ENCODE measurements at regions not wholly inside any gene's neighbourhood (a gene's known extent, or its start where the extent isn't known, plus 50 kb on each side); places are given as distances from the start of the nearest gene placed in this dataset.
"Not testable (repeated sequence)": the region's sequence is repeated elsewhere in the genome, so short reads cannot be mapped to it uniquely, and the experiment has no call there.

DNA sequence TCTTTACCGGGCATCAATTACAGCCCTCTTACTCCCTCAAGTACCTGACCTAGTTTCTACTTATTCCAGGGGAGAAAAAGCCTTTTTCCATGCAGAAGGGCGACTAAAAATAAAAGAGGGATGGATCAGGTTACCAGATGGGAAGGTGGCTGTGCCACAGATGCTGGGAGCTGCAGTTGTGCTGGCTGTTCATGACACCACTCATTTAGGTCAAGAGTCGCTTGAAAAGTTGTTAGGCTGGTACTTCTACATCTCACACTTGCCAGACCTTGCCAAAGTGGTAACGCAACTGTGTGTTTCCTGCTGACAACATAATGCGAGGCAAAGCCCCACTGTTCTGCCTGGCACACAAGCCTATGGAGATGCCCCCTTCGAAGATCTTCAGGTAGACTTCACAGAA is 148.4 kb upstream of the FGF16 start:
- no peak overlapping the region for H3K4me3 ChIP-seq (ENCODE audit: low read depth, low read length)
- TF ChIP-seq, protein P1, sequence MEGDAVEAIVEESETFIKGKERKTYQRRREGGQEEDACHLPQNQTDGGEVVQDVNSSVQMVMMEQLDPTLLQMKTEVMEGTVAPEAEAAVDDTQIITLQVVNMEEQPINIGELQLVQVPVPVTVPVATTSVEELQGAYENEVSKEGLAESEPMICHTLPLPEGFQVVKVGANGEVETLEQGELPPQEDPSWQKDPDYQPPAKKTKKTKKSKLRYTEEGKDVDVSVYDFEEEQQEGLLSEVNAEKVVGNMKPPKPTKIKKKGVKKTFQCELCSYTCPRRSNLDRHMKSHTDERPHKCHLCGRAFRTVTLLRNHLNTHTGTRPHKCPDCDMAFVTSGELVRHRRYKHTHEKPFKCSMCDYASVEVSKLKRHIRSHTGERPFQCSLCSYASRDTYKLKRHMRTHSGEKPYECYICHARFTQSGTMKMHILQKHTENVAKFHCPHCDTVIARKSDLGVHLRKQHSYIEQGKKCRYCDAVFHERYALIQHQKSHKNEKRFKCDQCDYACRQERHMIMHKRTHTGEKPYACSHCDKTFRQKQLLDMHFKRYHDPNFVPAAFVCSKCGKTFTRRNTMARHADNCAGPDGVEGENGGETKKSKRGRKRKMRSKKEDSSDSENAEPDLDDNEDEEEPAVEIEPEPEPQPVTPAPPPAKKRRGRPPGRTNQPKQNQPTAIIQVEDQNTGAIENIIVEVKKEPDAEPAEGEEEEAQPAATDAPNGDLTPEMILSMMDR (IDR thresholded peaks at IDR 0.05; ENCODE audit: low read depth, low read length, missing control alignments) = no peak
- DNase-seq (ENCODE audit: low read depth) = no peak

DNA sequence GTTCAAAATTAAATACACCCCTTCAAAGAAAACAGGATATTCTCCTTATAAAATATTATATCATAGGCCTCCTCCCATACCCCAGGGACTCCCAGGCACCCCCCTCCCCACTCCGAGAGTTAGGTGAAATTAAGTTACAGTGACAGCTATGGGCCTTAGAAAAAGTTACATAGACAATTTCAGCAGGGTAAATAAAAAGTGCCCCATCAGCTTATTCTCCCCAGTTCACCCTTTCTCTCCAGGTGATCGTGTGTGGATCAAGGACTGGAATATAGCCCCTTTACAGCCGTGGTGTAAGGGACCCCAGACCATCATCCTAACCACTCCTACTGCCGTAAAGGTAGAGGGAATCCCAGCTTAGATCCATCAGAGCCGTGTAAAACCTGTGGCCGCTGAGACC is 147.6 kb upstream of the FGF16 start:
- no peak for DNase-seq (ENCODE audit: low read depth)
- H3K4me3 ChIP-seq (ENCODE audit: low read depth, low read length) = no peak overlapping the region
- TF ChIP-seq, protein P1 (IDR thresholded peaks at IDR 0.05; ENCODE audit: low read depth, low read length, missing control alignments) = no peak

DNA sequence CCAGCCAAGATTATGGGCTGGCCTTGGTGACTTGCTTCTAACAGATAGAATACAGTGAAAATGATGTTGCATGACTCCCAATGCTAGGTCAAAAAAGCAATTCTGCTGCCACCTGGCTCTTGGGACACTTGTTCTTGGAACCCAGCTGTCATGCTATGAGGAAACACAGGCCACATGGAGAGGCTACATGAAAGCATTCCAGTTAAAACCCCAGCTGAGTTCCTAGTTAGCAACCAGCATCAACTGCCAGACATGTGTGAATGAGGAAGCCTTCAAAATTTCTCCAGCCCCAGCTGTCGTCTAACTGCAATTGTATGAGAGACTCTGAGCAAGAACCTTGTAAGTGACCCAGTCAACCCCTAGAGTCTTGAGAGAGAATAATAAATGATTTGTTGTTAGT is 105.2 kb upstream of the FGF16 start:
- TF ChIP-seq, protein P1 (IDR thresholded peaks at IDR 0.05; ENCODE audit: low read depth, low read length, missing control alignments) = no peak

DNA sequence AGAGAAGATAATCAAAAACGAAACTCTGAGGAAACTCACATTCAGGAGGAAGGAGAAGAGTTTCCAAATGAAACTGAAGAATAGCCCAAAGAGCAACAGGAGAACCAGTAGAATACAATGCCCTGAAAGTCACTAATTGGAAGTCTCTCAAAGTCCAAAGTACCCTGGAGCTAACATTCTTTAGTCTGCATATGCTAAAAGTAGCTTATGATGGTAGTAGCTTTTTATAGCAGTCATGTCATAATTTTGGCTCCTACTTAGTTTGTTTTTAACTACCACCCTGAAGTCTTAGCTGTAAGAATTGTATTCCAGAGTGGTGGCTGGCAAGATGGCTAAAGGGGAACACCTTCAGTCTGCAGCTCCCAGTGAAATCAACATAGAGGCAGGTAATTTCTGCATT is 100.3 kb upstream of the FGF16 start:
- no peak for DNase-seq (ENCODE audit: low read depth)
- TF ChIP-seq, protein P1 (IDR thresholded peaks at IDR 0.05; ENCODE audit: low read depth, low read length, missing control alignments) = no peak
- H3K4me3 ChIP-seq (ENCODE audit: low read depth, low read length) = no peak overlapping the region

More for the DNA sequence above, 105.2 kb upstream of the FGF16 start:
- no peak overlapping the region for H3K4me3 ChIP-seq (ENCODE audit: low read depth, low read length)
- DNase-seq (ENCODE audit: low read depth) = no peak

DNA sequence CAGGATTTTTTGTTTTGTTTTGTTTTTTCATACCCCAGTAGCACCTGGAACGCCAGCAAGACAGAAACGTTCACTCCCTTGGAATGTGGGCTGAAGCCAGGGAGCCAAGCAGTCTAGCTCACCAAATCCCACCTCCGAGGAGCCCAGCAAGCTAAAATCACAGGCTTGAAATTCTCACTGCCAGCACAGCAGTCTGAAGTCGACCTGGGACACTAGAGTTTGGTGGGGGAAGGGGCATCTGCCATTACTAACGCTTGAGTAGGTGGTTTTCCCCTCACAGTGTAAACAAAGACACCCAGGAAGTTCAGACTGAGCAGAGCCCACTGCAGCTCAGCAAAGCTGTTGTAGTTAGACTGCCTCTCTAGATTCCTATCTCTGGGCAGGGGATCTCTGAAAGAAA is 99.6 kb upstream of the FGF16 start:
- no peak for DNase-seq (ENCODE audit: low read depth)
- H3K4me3 ChIP-seq (ENCODE audit: low read depth, low read length) = no peak overlapping the region
- TF ChIP-seq, protein P1 (IDR thresholded peaks at IDR 0.05; ENCODE audit: low read depth, low read length, missing control alignments) = no peak

DNA sequence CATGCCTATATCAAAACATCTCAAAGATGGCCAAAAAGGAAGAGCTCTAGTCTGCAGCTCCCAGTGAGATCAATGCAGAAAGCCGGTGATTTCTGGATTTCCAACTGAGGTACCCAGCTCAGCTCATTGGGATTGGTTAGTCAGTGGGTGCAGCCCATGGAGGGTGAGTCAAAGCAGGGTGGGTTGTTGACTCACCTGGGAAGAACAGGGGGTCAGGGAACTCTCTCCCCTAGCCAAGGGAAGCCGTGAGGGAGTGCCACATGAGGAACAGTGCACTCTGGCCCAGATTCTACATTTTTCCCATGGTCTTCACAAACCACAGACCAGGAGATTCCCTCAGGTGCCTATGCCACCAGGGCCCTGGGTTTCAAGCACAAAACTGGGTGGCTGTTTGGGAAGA is 57.3 kb upstream of the FGF16 start:
- no peak for DNase-seq (ENCODE audit: low read depth)
- TF ChIP-seq, protein P1 (IDR thresholded peaks at IDR 0.05; ENCODE audit: low read depth, low read length, missing control alignments) = no peak
- no peak overlapping the region for H3K4me3 ChIP-seq (ENCODE audit: low read depth, low read length)

DNA sequence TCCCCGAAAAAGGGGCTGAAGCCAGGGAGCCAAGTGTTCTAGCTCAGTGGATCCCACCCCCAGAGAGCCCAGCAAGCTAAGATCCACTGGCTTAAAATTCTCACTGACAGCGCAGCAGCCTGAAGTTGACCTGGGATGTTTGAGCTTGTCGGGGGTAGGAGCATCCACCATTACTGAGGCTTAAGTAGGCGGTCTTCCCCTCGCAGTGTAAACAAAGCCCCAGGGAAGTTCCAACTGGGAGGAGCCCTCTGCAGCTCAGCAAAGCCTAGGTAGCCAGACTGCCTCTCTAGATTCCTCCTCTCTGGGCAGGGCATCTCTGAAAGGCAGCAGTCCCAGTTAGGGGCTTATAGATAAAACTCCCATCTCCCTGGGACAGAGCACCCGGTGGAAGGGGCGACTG is 56.8 kb upstream of the FGF16 start:
- not testable (repeated sequence) for H3K4me3 ChIP-seq (ENCODE audit: low read depth, low read length); DNase-seq (ENCODE audit: low read depth)

DNA sequence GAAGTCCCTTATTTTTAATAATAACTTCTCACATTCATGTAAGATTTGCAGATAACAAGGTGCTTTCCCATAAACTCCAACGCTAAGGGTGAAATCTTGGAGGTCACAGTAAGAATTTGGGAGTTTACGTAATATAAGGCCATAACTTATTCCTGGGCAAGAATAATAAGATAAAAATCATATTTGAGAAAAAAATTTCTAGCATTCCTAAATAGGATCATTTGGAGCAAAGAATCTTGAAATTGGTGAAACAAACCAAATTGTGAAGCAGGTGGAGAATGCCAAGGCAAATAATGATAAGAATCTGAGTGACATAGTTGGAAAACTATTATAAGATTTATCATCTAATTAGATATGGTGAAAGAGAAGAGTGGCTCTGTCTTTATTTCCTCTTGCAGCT is 50.4 kb upstream of the FGF16 start:
- DNase-seq (ENCODE audit: low read depth) = no peak
- TF ChIP-seq, protein P1 (IDR thresholded peaks at IDR 0.05; ENCODE audit: low read depth, low read length, missing control alignments) = no peak
- H3K4me3 ChIP-seq (ENCODE audit: low read depth, low read length) = no peak overlapping the region
